Fibroblast of skin of scalp (primary cell): ENCODE measurements at regions not wholly inside any gene's neighbourhood (a gene's known extent, or its start where the extent isn't known, plus 50 kb on each side); places are given as distances from the start of the nearest gene placed in this dataset.
"Not testable (repeated sequence)": the region's sequence is repeated elsewhere in the genome, so short reads cannot be mapped to it uniquely, and the experiment has no call there.

Experiments
- DNase-seq: peaks from one replicate; pipeline ENCODE4 v3.0.0-alpha.2; 2013

DNA sequence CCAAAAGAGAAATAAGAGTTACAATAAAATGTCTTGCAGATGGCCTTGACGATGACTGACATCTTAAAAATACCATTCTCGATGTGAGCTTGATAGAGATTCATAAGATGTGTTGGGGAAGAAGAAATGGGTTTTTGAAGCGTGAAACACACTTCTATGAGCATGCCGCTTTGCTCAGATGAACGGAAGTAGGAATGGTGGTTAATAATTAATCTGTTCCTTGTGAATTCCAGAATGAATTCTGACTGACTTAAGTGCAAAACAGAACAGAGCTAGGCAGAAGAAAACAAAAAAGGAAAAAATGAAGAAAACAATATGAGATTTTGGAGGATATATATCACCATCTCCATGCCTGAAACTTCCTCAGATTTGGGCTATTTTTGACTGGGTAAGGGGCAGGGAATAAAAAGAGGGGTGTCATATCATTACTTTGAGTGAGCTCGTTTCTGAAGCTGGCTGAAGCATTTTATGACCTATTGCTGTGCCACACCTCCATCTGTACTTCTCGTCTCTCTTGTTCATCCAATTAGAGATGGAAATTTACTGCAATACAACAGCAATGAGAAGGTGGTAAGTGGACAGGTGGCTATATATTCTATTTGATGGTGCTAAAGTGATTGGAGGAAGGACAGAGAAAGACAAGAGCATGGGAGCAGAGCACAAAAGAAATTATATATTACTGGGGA, 1152.0 kb upstream of the CDH8 start:
- no peak for DNase-seq

DNA sequence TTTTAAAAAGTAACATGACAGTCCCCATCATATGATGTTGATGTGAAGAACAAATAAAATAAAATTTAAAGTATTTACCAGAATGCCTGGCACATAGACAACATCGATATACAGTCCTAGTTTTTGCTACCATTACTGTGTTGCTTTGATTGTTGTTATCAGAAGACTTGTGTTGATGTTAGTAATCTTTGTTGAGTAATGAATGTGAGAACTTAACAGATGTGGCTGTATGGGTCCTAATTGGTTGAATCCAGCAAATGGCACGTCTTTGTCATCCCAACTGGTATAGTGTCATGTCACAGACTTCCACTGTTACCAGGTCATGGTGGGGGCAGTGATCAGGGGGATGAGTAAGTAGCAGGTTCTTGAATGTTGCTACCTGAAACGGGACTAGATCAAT, 1151.4 kb upstream of the CDH8 start:
- DNase-seq, result no peak

DNA sequence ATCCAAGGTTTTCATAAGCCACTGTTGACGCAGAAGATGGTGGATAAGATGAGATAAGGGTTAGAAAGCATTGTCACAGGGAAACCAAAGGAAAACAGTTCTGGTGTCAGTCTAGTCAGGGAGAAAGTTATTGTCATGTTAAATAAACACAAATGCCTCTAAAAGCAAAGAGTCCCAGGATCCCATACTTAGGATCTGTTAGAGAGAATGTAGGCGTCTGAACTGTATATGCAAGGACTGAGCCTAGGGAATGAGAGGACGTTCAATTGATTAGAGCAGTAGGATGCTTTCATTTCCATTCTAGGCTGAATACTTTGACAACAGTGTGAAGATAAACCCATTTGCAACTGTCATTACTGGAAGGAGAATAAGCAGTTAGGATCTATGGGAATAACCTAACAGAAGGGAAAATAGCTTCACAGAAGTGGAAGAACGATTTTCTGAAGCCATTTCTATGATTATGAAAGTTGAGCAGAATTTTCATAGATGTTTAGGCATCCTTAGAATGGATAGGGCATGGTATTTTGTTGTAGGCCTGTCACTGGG, 1149.1 kb upstream of the CDH8 start:
- DNase-seq, result no peak

DNA sequence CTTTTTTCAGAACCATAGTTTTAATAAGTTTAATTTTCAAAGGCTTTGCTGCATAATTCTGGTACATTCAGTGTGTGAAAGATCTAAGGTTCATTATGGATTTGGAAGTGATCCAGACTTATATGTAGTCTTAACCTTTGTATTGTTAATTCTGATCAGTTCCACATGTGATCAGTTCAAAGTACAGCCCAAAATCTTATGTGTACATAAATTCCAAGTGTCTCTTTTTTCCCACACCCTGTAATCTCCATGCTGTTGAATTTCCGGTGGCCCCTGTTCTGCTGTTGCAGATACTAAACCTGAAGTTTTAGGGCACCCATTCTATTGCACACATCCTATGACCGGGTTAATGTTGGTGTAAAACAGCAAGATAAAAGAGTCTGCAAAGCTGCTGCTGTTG, 1147.5 kb upstream of the CDH8 start:
- no peak for DNase-seq

DNA sequence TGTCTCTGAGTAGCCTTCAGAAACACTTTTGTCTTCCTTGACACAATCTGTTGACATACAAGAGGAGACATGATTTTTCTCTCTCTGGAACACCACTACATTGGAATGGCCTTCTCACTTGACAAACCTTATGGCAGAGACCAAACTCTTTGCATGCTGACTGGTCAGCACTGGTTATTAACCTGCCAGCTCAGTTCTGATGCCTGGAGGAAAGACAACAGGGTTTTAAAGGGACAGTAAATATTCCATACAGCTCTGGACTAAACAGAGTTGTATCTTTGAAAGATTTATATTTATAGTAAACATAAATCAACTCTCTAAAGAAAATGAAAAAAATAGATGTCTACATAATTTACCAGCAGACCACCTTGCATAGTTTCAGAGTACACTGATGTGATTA, 1139.1 kb upstream of the CDH8 start:
- DNase-seq, result no peak

DNA sequence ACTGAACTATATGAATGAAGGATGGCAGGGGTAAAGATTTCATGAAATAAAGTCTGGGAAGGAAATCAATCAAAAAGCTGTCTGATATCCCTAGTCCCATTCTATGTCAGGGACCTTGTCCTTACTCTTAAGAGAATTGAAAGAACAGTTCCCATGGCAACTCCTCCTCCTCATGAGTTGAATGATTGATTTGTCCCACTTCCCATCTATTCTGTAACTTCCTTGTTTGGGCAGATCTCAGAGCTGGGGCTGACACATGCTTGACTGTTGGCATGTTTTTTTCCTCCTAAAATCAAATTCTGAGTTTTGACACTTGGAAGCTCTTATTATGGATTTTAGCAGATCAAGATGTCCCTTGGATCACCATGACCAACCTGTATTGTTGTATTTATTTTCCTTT, 1138.6 kb upstream of the CDH8 start:
- DNase-seq, result no peak

DNA sequence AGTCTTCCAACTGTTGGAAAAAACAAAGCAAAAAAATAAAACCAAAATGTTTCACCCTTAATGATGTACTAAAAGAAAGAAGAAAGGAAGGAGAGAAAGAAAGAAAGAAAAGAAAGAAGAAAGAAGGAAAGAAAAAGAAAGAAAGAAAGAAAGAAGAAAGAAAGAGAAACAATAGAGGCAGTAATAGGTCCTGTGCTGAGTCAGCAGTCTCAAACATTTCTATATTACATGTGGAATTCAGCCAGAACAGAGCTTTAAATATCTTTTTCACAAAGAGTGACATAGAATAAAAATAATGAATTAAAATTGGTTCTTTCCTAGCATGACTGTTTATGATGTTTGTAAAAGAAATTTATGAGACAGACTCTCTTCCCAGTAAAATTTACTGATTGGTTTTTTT, 1135.3 kb upstream of the CDH8 start:
- no peak for DNase-seq

DNA sequence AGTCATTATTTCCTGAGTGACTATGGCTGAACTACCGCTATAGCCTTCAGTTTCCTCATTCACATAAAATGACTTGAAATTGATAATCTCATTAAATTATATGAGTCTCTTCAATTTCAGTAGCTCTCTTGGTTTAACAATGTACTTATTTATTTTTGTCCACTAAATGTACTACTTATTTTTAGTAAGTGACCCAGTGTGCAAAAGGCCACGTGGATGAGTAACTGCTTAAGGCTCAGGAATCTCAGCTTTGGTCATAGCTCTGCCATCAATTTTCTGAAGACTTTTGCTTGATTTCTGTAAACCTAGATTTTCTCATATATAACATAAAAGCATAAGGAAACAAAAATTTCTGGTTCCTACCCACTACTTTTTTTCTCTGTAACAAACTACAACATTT, 1132.9 kb upstream of the CDH8 start:
- no peak for DNase-seq

DNA sequence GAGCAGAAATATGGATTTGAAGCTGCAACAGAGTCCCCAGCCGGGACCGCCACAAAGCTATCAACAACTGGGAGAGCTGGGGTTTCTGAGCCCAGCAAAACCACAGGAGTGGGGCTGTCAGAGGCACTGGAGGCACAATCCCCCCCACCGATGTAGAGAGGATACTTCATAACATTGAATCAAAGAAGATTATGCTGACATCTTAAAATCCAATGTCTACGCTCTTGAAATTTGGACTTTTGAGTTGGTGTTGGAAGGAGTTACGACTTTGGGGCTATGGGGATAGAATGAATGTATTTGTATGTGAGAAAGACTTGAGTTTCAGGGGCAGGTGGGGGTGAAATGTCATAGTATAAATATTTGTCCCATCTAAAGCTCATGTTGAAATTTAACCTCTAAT, 1121.6 kb upstream of the CDH8 start:
- no peak for DNase-seq

DNA sequence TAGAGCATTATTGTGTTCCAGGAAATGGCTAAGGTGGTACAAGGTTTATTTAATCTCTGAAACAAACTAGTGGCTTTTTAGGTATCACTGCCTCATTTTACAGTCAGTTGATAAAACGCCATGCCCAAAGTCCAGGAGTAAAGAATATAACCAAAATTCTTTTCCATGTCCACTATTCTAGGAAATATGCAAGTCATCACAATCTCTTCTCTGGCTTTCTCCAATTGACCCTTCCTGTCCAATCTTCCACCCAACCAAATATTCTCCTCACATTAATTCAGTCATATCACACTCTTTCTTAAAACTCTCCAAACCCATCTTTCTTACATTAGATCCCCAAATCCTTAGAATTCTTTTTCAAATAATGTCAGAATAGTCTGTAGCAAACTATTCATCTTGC, 1110.0 kb upstream of the CDH8 start:
- no peak for DNase-seq

DNA sequence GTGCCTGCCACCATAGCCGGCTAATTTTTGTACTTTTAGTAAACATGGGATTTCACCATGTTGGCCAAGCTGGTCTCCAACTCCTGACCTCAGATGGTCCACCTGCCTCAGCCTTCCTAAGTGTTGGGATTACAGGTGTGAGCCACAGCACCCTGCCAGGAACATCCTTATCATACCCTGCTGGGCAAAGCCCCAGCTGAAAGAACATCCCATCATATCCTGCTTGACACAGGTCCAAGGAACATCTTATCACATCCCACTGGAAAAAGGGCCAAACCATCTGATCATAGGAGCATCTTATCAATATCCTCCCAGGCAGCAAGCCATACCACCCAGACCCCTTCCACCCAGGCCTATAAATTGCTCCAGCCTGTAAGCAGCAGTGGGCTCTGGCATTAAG, 1109.2 kb upstream of the CDH8 start:
- no peak for DNase-seq

DNA sequence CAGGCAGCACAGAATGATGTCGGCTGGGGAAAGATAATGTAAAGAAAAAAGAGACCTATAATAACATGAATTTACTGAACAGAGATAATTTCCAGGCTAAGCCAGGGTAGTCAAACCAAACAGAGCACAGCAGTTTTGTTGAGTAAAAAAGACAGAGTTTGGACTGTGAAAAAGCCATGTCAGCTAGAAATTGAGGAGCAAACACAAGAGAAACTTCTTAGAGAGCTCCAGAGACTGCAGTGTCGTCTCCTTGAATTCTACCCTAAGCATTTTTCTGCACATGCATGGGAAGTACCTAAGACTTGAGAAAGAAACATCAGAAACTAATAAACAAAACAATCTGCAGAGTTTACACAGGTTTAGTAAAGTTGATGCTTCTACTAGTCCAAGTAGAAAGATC, 1098.8 kb upstream of the CDH8 start:
- DNase-seq, result no peak

DNA sequence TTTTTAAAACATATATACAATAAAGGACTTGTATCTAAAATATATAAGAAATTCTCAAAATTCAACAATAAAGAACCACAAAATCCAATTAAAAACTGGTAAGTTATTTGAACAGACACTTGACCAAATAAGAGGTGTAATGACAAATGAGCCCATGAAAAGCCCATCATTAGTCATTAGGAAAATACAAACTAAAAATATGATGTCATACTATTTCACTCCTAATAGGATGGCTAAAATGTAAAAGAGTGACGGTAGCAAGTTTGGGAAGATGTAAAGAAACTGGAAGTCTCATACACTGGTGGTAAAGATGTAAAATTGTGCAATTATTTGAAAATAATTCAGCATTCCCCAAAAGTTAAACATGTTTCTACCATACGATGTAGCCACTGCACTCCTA, 1095.3 kb upstream of the CDH8 start:
- no peak for DNase-seq

DNA sequence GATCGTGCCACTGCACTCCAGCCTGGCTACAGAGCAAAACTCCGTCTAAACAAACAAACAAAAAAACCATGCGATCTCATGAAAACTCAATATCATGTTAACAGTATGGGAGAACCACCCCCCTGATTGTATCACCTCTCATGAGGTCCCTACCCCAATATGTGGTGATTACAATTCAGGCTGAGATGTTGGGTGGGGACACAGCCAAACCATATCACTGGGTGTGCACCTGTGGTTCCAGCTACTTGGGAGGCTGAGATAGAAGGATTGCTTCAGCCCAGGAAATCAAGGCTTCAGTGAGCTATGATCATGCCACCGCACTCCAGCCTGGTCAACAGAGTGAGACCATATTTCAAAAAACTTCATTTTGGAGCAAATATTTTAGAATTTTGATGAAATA, 1094.7 kb upstream of the CDH8 start:
- no peak for DNase-seq

DNA sequence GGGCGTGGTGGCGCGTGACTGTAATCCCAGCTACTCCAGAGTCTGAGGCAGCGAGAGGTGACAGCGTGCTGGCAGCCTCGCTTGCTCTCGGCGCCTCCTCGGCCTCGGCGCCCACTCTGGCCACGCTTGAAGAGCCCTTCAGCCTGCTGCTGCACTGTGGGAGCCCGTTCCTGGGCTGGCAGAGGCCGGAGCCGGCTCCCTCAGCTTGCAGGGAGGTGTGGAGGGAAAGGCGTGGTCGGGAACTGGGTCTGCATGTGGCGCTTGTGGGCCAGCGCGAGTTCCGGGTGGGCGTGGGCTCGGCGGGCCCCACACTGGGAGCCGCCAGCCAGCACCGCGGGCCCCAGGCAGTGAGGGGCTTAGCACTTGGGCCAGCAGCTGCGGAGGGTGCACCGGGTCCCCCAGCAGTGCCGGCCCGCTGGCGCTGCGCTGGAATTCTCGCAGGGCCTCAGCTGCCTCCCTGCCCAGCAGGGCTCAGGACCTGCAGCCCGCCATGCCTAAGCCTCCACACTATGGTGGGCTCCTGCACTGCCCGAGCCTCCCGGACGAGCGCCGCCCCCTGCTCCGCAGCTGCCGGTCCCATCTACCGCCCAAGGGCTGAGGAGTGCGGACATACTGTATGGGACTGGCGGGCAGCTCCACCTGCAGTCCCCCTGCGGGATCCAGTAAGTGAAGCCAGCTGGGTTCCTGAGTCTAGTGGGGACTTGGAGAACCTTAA, 1093.3 kb upstream of the CDH8 start:
- no peak for DNase-seq

DNA sequence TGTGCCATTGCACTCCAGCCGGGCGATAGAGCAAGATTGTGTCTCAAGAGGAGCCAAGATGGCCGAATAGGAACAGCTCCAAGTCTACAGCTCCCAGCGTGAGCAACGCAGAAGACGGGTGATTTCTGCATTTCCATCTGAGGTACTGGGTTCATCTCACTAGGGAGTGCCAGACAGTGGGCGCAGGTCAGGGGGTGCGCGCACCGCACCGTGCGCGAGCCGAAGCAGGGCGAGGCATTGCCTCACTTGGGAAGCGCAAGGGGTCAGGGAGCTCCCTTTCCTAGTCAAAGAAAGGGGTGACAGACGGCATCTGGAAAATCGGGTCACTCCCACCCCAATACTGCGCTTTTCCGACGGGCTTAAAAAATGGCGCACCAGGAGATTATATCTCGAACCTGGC, 1083.7 kb upstream of the CDH8 start:
- DNase-seq, result not testable (repeated sequence)

DNA sequence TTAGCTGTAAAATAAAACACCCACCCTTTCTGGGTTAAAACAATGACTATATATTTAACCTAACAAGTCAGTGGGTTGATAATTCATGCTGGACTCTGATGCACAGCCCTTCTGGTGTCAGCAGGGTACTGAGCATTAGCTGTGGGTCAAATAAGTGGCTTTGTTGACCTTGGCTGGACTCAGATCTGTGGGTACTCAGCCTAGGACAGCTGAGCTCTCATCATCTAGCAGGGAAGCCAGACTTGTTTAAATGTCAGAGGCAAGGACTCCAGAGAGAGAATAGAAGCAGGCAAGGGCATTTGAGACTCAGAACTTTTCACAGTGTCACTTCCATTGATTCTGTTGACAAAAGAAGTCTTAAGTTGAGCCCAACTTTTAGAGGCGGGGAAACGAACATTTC, 1063.8 kb upstream of the CDH8 start:
- no peak for DNase-seq

DNA sequence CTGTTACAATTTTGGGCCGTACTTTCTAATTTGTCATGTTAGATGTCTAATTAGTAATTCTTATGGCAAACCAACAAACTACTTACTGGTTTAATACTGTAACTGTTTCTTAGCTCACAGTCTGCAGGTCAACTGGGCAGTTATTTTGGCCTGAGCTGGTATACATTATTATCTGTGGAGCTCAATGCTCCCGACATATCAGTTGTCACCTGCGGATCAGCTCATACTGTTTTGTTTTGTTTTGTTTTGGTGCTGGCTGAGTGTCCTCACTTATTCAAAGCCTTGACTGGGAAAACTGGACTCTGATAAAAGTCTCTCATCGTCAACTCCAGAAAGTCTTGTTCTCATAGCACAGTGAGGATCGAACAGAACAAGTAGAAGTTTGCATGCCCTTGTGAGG, 1060.6 kb upstream of the CDH8 start:
- DNase-seq, result no peak

DNA sequence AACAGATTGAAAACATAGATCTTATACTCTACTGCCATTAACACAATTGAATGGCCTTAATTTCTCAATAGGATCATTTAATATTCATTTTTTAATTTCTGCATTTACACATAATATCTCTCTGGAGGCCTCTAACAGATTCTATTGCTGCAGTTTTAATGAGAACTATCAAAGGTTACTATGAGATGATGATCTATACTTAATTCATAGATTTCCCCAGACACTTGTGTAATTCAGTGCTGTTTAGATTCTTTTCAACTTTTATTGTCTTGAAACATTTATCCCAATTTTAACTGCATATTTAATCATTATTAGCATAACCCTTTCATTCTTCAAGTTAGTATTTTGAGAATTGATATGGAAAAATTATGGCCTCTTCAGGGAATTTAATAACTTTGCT, 1056.5 kb upstream of the CDH8 start:
- DNase-seq, result no peak

DNA sequence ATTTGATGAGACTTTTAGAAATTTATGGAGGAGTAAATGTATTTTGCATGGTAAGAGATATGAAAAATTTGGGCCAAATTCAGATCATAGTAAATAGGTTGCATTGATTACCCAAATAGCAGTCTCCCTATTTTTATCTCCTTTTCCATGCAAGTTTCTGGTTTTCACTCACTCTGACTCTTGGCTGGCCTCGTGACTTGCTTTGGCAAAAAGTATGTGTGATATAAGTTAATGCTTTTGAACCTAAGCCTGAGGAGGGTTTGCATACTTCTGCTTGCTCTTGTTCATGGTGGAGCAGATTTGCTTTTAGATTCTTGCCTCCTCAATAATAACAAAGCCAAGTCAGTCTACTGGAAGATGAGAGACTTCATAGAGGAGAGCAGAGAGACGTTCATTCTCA, 1045.9 kb upstream of the CDH8 start:
- no peak for DNase-seq

DNA sequence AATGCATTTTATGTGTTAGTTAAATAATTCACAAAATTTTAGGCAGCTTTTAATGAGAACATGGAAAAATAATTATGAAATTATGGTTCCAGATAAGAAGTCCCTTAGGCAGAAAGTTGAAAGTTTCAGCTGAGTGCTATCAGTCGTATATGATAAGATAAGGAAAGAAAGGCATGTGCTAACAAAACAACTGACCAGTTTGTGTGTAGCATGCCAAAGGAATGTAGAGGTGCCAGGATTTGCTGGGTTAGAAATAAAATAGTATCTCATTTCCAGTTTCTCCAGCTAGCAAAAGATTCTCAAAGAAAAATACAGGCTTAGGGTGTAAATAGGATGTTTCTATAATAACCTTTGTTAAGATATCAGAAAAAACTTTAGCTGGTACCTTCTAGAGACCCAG, 1044.5 kb upstream of the CDH8 start:
- no peak for DNase-seq

DNA sequence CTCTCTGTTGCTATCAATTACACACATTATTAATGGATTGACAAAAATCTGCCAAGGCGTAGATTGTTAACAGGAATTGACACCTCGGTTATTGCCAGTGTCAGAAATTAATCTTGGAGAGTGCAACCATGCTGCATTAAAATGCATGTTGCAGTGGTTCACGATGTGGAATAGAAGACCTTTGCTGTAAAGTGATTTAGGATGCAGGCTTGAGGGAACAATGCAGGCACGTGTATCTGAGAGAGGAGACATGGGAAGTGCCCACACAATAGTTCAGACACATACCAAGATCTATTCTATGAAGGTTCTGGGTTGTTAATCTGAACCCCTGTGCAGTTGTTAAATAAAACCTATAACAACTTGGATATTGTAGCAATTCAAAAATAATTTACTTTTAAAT, 1032.8 kb upstream of the CDH8 start:
- DNase-seq, result no peak

DNA sequence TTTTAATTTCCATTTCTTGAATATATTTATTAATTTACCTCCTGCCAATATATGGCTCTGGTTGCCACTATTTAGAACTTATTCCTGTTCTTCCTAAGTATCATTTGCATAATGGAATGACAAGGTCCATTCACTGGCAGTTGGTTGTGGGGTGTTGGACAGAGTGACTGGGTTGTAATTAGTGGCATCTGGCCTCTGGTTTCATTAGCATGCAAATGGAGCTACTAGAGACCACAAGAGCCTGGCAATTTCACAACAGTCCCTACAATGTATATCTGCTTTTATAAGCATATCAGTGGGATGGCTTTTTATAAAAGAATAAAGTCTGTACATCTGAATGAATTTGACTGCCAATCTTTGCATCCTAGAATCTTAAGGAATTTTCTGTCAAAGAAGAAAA, 1030.9 kb upstream of the CDH8 start:
- DNase-seq, result no peak

DNA sequence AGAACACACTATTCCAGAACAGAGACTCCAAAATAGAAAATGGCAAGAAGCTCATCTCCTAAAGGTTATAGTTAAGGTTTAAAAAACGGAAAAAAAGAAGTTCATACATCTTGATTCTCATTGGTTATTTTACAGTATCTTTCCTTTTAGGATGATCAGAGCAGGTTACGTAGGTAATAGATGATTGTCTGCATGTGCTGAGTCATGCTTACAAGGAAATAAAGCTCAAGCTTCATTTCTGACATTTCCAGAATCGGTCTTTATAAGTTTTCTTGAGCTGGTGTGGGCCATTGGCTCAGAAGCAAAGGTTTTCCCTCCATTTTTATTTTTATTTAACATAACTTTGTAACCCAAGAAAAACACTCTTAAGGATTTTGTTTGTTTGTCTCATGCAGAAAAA, 1030.3 kb upstream of the CDH8 start:
- DNase-seq, result no peak

DNA sequence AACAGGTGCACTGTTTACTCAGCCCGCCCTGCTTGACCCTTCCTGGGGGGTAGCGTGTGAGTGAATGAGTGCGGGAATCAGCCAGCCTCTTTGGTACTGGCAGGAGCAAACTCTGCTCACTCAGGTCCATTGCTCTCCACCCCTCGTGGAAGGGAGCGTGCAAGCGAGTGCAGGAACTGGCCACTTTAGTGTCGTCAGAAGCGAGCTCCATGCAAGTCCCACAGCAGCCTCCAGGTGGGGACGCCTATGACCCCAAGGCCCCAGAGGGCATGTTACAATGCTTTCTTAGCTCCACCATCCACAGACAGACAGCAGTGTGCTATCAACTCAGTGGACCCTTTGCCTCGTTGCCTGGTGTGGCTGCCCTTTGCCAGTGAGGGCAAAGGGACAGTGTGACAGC, 1025.1 kb upstream of the CDH8 start:
- no peak for DNase-seq
